Bone marrow (tissue), 2 donors: ENCODE measurements at regions not wholly inside any gene's neighbourhood (a gene's known extent, or its start where the extent isn't known, plus 50 kb on each side); places are given as distances from the start of the nearest gene placed in this dataset.

Source experiments
- DNase-seq, 2 donors: peaks; one replicate each; lab custom pipeline; 2025; lab: John Stamatoyannopoulos, UW

DNA sequence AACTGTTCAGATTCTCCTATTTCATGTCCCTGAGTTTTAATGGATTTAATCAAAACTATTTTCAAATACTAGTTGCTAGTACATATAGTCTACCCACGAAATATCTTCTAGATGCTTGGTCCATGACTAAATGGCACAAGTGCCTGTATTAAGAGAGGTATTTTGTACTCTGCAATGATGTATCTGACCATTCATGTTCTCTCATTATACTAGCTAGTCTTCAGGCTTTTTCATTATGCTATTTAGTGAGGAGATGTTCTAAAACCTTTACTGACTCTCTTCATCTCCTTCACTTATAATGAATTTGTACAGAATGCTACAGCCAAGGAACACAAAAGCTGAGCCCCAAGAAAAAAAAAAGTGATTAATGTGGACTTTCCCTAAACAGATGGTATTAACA is 222.5 kb downstream of the AHR start:
- DNase-seq, result no peak

DNA sequence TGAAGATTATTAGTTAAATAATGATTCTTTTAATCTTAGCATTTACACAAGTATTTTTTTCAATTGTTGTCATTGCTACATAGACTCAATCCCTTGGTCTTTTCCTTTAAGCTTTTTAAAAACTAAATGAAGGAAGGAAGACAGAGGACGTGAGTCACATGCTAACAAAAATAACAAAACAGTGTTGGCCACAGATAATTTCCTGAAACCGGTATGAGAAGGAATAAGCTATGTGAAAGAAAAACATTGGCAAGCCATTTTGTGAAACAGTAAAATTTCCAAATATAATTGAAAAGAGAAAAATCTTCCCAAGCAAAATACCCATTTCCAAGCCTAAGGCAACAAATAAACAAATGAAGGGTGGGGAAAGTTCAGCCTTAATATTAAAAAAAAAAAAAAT is 223.0 kb downstream of the AHR start:
- DNase-seq, result peak in 1 of 2 donors; percentile 66

DNA sequence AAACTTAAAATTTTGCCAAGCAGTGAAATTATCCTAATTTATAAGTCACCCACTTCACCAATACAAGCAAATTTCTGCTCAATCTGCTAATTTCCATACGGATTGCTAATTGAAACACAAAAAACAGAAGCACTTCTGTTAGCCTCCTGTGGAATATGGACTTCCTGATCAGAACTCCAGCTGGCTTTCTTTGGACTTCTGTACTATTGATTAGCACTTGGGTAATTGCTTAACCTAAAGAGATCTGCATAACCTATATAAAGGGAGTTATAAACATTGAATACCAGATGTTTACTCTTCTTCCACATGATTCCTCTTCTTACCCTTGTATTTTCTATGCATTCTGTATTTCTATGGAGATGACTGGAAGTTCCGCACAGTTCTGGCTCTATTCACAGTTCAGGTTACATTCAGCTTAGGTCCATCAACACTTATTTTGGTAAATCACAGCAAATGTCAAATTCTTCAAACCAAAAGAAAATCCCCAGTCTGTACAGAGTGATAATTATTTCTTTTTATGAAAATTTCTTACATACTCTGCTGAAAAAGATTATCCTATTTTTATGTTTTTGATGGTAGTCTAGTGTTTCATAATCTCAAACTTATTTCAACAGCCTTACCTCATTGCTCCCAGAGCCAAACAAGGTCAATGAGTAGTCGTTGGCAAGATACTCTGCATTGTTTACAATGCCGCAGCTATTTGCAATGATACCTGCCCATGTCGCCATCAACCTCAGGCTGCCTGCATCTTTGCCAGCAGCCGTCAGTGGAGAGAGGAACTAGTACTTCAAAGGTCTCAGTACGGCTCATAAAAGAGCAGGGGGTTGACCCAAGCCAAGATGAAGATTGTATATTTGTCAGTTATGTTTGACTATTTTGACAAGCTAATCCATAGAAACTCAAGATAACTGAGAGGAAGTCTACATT is 225.6 kb downstream of the AHR start:
- no peak for DNase-seq

DNA sequence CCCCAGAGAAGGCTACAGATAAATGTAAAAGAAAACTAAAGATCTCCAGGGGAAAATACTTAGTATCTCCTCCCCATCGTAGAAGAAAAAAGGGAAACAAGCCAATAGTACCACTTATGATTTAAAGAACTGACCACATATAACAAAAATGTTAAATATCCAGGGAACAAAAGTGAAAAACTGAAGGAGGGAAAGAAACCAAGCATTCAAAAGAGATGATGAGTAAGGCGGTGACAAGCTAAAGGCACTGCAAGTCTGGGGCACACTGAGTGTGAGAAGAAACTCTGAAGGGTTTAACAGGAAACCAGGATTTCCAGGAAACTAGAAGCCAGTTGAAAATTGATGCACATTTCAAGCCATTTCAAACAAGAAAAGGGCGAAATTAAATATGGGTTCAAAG is 226.3 kb downstream of the AHR start:
- DNase-seq, result no peak

DNA sequence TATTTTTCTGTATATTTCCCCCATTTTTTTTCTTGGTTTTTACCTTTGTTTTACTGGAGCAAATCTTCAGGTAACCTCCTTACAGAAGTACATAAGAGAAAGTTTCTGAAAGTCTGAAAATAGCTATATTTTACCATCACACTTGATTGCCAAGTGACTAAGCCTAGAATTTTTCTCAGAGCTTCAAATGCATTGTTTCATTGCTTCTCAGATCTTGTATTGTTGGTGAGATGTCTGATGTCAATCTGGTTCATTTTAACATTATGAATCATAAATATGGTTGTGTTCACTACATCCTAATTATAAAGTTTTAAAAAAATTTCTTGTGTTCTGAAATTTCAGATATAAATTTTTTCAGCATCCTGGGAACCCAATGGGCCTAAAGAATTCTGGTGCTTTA is 228.2 kb downstream of the AHR start:
- no peak for DNase-seq

DNA sequence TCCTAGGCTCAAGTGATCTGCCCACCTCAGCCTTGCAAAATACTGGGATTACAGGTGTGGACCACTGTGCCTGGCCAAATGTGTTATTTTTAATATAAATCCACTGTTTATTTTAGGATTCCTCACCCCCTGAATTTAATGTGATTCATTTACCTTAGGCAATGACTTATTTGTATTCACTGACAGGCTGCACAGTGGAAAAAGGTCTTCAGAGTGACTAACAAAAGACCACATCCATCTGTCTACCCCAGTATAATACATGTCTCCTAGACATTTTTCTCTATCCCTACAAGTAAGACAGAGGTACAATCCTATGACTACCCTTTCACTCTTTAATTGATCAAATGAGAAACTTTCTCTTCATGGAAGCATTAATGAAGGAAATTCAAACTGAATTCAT is 230.2 kb downstream of the AHR start:
- no peak for DNase-seq

DNA sequence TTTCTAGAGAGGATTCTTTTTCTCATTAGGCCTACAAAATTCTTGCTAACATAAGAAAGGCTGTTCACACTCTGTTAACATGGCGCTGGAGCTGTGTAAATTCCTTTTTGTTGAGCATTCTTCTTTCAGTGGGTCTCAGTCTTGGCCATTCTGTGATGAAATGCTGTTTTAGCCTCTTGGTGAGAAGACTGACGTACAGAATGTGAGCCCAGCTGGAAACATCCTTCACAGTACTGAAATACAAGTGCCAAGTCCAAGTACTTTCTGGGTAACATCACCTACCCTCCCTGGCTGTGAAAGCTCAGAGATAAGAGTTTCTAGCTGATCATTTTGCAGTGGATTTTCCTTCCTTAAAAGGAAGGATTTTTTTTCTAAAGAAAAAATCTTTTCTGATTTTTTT is 231.8 kb downstream of the AHR start:
- DNase-seq, result no peak

DNA sequence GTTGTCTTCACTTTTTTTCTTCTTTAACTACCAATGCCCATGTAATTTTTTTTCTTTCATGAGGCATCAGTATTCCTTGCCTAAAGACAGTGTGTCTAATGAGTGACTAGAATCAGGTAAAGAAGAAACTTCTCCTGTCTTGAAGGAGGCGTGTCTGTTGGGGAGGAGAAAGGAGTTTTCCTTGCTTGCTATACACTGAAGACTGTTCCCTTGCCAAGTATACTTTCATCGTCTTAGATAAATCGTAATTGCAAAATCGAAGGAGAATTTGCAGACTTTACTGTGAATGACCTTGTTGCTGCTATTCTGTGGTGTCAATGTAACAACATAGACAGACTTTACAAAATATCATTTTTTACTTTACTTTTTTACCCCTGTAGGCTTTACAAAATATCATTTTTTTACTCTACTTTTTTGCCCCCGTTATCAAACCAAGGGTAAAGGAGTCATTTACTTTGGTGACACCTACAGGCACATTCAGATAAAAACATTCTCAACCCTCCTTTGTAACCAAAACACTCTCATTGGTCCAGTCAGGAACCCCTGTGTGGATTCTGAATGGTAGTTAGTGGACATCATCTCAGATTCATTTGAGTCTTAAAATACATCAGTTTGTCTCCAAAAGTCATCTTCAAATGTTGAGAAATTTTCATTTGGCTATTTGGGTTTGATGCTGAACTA is 232.4 kb downstream of the AHR start:
- peak in 1 of 2 donors; percentile 51 for DNase-seq

DNA sequence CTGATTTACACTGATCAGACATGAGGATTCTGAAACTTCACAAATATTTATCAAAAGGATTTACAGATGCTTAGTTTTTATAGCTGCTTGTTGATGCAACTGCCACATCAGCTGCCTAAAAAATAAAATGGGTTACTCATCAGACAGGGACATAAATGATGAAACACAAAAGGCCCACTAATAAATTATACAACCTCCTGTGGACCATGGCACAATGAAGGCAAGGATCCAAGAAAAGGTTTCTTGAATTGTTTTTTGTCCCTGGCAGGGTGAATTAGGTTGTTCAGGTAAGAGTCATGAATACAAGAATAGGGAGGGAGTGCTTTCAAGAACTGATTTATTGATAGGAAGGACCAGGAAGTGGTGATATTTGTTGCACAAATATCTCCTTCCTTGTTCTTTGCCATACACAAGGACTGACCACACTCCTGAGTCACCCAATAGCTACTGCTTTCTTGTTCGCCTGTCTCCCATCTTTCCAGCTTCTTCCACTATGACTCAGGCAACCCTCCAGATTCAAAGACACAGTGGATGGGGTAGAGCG is 234.5 kb downstream of the AHR start:
- DNase-seq, result peak in 1 of 2 donors; percentile 41

DNA sequence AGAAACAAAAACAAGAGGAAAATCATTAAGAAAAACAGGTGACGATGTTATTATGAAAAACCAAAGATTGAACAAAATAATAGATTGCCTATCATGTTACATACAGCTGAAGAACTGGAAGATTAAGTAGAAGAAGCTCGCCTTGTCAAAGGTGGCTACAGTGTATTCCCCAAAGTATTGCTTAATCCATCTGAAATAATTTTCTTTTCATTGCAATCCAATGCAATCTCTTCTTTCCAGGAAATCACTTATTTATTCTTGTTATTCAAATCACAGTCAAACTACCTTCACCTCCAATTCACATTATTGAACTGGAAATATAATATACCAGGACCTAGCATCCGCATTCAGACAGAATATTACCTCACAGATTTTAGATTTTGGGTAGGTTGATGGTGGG is 235.9 kb downstream of the AHR start:
- DNase-seq, result no peak

DNA sequence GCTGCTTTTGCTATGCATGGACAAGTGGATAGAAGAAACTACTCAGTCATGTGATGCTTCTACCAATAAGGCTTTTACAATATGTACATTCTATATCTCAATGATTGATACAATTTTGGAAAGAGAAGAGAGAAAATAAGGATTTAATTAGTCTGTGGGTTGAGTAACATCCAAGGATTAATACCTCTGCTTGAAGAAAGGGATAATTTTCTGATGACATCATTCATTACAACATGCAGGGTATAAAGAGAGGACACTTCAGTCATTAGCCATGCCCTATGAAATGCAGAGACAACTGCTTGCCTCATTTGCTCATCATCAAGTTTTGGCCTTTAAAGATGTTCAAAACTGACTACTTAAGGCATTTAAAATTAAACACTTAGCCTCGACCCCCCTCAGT is 237.3 kb downstream of the AHR start:
- no peak for DNase-seq

DNA sequence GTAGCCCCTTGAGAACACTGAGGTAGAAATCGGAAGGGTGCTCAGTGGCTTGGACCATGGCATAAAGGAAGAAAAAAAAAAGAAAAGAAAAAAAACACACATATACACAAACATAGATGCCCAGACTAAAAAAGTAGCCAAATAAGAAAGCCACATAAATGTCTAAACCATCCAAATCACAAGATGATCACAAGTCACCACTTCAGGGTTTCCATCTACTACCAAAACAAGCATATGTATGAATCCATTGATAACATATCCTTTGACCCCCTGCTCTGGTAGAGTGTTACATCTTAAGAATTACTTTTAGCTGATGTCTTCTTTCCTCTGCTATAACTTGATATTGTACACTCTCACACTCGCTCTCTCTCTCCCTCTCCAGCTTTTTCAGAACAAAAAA is 245.9 kb downstream of the AHR start:
- DNase-seq, result no peak

DNA sequence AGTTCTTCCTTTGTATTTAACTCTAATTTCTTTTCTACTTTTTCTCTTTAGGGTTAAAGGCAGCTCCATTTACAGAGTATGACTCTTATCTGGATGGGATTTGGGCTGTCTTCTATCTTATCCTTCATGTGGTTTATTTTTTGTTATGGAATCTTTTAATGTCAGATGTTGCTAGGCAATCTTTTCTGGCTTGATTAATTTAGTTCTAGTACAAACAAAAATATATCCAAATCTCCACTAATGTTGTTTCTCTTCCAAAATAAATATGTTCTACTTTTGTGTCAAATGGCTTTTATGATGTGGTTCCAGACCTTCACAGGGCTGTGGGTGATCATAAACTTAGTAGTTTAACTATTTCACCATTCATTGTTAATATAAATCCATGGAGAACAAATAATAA is 246.9 kb downstream of the AHR start:
- no peak for DNase-seq

DNA sequence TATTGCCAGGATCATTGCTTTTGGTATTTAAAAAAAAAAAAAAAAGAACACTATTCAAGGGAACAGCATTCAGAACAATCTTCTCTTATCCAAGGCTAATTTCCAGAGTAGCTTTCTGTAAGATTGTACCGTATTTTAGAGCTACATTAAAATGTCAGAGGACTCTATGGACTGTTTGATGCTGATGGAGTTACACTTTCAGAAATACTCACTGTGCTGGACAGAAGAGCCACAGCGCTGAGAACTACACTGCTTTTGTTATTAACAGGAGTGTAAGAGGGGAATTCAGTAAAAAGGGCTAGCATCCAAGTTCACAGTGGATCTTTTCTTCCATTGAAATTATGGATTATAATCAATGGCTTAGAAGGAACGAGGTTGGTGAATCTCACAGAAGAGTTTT is 247.7 kb downstream of the AHR start:
- no peak for DNase-seq

DNA sequence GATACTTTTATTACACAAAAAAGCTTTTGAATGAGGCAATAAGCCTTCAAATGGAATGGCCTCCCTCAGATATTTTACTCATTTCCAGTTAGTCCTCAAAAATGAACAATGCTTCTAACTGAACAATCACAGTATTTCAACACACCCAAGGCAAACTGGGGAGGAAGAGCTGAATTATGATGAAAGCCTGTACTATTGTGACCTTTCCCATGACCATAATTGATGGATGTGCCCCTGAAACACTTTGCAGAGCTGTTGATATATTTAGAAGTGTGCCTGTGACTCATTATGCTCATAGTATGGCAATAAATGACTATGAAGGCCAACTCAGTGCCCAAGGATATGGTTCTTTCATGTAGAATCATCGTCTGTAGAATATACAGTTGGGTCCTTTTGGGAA is 248.1 kb downstream of the AHR start:
- no peak for DNase-seq

DNA sequence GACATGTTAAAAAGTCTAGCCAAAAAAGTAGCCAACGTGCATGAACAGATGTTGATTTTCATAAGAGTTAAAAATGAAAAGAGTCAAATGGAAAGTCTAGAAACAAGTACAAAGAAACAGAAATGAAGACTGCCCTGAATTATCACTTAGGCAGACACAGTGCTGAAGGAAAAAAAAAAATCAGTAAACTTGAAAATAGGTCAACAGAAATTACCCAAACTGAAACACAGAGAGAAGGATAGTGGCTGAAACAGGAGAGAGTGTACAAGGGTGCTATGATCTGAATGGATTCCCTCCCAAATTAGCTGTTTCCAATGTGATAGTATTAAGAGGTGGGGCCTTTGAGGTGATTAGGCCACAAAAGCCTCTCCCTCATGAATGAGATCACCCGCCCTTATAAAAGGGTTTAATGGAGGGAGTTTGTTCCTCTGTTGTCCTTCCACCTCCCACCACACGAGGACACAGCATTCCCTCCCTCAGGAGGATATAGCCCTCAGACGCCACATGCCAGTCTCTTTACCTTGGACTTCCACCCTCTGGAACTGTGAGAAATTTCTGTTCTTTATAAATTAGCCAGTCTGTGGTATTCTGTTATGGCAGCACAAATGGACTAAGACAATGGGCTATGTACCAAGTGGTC is 249.7 kb downstream of the AHR start:
- no peak for DNase-seq

DNA sequence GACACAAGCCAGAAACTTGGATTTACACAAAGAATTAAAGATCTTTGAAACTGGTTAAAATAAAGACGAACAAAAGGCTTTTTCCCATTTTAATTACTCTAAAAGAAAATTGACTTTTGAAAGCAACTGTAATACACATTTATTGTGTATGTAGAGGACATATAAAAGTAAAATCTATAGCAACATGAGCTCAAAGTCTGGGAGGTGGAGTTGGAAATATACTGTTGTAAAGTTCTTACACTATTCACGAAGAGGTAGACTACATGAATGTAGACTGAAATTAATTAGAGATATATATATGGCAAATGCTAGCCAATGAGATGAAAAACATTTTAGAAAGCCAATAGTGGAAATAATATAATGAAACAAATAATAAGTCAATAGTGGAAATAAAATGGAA is 251.0 kb downstream of the AHR start:
- DNase-seq, result no peak

DNA sequence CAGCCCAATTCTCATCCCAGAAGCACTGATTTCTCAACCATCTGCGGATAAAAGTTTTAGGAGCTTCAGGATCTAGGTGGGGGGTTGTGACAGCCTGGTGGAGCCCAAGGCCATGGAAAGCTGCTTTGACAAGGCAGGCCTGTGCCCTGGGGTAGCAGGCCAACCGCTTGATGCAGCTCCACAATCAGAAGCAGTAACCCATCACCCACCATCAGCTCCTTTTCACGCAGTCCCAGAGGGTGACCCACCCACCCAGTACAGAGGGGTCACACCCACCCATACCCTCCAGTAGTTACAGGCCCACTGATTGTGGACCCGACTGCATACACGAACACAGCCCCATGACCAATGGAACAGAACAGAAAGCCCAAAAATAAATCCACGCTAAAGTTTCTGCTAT is 253.9 kb downstream of the AHR start:
- DNase-seq, result no peak

DNA sequence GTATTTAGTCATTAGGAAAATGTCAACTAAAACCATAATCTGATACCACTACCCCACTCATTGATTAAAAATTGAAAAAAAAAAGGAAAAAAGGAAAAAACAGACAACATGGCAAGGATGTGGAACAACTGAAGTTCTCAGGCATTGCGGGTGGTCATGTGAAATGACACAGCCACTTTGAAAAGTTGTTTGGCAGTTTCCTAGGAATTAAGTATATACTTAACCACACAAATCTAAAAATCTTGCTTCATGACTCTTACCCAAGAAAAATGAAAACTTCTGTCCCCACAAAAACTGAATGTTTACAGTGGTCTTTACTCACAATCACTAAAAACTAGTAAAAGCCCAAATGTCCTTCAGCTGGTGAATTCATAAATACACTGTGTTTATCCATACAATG is 254.5 kb downstream of the AHR start:
- DNase-seq, result no peak

DNA sequence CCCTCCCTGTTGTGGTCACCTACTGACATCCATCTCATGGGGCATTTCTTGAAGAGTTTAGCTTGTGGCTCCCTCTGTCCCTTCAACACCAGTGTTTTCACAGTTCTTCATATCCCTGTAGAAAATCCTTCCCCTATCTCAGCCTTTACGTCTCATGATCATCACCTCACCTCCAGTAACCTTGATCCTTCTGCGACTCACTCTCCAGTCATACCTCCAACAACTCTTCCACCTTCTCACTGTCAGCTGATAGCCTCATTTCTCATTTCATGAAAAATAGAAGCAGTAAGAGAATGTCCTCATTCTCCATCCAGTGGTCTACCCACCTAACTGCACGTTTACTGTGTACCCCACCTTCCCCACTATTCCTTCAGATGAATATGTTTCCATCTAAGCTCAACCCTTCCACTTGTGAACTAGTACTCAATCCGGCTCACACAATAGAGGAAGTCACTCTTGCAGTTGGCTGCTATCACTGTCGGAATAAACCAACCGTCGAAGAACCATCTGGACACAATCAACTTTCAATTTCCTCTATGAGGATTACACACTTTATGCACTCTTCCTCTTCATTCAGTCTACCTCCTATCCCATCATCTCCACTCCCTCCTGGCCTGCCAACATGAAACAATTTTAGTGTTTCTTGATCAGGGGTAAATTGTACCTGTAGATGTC is 256.0 kb downstream of the AHR start:
- peak in 1 of 2 donors; percentile 80 for DNase-seq

DNA sequence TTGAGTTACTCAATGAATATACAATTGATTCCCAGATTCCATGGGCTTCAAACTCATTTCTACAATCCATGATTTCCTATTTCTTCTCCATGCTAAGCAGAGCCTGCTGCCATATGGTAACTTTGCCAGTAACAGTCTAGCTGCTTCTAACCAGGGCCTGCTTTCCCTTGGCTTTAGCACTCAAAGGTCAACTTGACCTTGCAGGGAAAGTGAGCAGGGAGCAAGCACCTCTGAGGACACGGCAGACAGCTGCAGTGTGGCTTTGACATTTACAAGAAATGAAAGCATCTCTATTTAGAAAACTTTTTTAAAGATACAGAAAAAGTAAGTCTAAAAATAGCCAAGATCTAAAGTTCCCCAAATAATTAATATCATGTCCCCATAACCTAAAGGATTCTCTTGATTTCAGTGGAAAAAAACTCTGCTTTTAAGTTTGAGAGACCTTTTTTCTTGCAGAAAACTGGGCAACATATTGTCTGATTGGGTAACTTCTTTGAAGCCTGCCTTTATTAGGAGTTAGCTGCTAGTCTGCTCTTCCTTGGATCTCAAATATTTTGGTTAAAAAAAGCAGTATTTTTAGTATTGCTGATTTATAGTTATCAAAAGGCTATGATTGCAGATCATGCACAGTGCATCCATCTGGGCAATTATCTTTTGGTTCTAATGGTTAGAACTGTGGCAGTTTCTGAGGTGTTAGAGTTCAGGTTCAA is 257.9 kb downstream of the AHR start:
- DNase-seq, result no peak

DNA sequence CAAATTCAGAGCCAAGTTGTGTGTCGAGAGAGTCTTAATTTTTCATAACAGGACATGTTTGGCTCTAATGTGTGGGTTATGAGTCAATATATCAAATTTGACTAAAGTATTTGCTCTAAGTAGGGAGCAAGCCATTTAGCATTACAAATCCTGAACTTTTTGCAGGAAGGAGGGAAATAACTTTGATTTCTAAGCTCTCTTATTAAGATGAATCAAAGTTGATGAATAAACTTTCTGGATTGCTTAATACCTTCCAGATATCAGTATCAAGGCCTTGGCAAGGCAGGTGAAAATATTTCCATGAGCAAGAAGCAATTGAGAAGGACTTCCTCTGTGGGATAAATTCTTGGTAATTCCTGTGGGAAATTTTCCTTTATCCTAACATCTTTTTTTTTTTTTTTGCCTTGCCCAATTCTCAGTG is 258.8 kb downstream of the AHR start:
- no peak for DNase-seq
